Astrocyte (in vitro differentiated cells and primary cell): ENCODE measurements at regions not wholly inside any gene's neighbourhood (a gene's known extent, or its start where the extent isn't known, plus 50 kb on each side); places are given as distances from the start of the nearest gene placed in this dataset.

Experiments
- EZH2 ChIP-seq: IDR thresholded peaks from 2 replicates; pipeline ENCODE4 v1.6.1; 2012; ENCODE audit warnings: mild to moderate bottlenecking, low read length, inconsistent platforms; ENCODE audit not compliant: insufficient read depth
- TF ChIP-seq, protein P1 (sequence below): IDR thresholded peaks from 2 replicates; pipeline ENCODE4 v1.5.1; 2011; ENCODE audit warnings: low read depth, mild to moderate bottlenecking, inconsistent platforms, low read length, moderate library complexity; ENCODE audit not compliant: insufficient read depth

DNA sequence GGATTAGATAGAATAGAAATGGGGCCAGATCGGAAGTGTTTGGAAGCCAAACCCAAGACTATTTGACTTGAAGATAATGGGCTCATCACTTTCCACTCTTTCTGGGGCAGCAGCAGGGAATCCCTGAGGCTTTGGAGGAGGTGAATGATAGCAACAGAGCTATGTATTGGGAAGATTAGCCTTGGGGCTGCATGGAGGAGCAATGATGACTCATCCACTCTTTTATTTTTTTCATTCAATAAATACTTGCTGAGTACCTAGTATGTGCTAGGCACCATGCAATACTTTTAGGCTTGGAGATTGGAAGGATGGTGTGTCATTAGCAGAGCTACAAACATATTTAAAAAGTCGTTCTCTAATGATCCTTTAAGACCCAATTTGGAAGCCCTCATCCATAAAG is 166.9 kb upstream of the FOXD3 start:
- TF ChIP-seq EZH2 = no peak
- TF ChIP-seq, protein P1, sequence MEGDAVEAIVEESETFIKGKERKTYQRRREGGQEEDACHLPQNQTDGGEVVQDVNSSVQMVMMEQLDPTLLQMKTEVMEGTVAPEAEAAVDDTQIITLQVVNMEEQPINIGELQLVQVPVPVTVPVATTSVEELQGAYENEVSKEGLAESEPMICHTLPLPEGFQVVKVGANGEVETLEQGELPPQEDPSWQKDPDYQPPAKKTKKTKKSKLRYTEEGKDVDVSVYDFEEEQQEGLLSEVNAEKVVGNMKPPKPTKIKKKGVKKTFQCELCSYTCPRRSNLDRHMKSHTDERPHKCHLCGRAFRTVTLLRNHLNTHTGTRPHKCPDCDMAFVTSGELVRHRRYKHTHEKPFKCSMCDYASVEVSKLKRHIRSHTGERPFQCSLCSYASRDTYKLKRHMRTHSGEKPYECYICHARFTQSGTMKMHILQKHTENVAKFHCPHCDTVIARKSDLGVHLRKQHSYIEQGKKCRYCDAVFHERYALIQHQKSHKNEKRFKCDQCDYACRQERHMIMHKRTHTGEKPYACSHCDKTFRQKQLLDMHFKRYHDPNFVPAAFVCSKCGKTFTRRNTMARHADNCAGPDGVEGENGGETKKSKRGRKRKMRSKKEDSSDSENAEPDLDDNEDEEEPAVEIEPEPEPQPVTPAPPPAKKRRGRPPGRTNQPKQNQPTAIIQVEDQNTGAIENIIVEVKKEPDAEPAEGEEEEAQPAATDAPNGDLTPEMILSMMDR = no peak
